NCI-H446 treated with DMSO at 0.1 percent for 48 hours (cell line): ENCODE measurements at regions not wholly inside any gene's neighbourhood (a gene's known extent, or its start where the extent isn't known, plus 50 kb on each side); places are given as distances from the start of the nearest gene placed in this dataset.
"Not testable (repeated sequence)": the region's sequence is repeated elsewhere in the genome, so short reads cannot be mapped to it uniquely, and the experiment has no call there.

Source experiments
- DNase-seq: peaks from one replicate; lab custom pipeline; 2025; lab: John Stamatoyannopoulos, UW

GRCh38 chr17:51435171-51435552, 174.8 kb downstream of the UTP18 start:
- DNase-seq, result no peak

- DNase-seq, result peak; percentile 60
These were observed 175.3 kb downstream of the UTP18 start for GRCh38 chr17:51435641-51436091.

- no peak for DNase-seq
These were observed 179.3 kb downstream of the UTP18 start for GRCh38 chr17:51439395-51440229.

GRCh38 chr17:51441431-51441830, 181.1 kb downstream of the UTP18 start:
- DNase-seq, result no peak

GRCh38 chr17:51442088-51442865, 181.9 kb downstream of the UTP18 start:
- DNase-seq, result no peak

GRCh38 chr17:51443646-51444045, 183.3 kb downstream of the UTP18 start:
- no peak for DNase-seq

GRCh38 chr17:51445946-51446345, 185.6 kb downstream of the UTP18 start:
- no peak for DNase-seq

GRCh38 chr17:51454456-51454978, 194.2 kb downstream of the UTP18 start:
- no peak for DNase-seq

- DNase-seq, result no peak
These were observed 194.9 kb downstream of the UTP18 start for GRCh38 chr17:51455211-51455610.

GRCh38 chr17:51455931-51456330, 195.6 kb downstream of the UTP18 start:
- no peak for DNase-seq

GRCh38 chr17:51456942-51457341, 196.6 kb downstream of the UTP18 start:
- peak; percentile 9 for DNase-seq

GRCh38 chr17:51461578-51462004, 201.2 kb downstream of the UTP18 start:
- peak; percentile 64 for DNase-seq

- DNase-seq, result no peak
These were observed 203.0 kb downstream of the UTP18 start for GRCh38 chr17:51463353-51463752.

- DNase-seq, result no peak
These were observed 207.0 kb downstream of the UTP18 start for GRCh38 chr17:51467336-51467735.

GRCh38 chr17:51472670-51473205, 212.4 kb downstream of the UTP18 start:
- no peak for DNase-seq

- DNase-seq, result no peak
These were observed 214.4 kb downstream of the UTP18 start for GRCh38 chr17:51474764-51475163.

GRCh38 chr17:51475730-51476129, 215.4 kb downstream of the UTP18 start:
- DNase-seq, result no peak

- no peak for DNase-seq
These were observed 219.0 kb downstream of the UTP18 start for GRCh38 chr17:51479303-51479702.

- no peak for DNase-seq
These were observed 221.0 kb downstream of the UTP18 start for GRCh38 chr17:51481370-51481769.

- not testable (repeated sequence) for DNase-seq
These were observed 221.9 kb downstream of the UTP18 start for GRCh38 chr17:51482248-51482647.

GRCh38 chr17:51486091-51486490, 225.7 kb downstream of the UTP18 start:
- DNase-seq, result peak; percentile 30

GRCh38 chr17:51486885-51487520, 226.7 kb downstream of the UTP18 start:
- no peak for DNase-seq
